Tibial nerve (tissue), 4 donors: ENCODE measurements at regions not wholly inside any gene's neighbourhood (a gene's known extent, or its start where the extent isn't known, plus 50 kb on each side); places are given as distances from the start of the nearest gene placed in this dataset.

Source experiments
- CTCF ChIP-seq, 5 experiments: fragments of 200-600 bp in 3 of 5; fragments of 450-650 bp in 2 of 5; sonication (generic) in 3 of 5; IDR thresholded peaks; one replicate each; pipeline ENCODE4 v1.5.1; 2016 to 2019; ENCODE audit warnings: antibody characterized with exemption in 5 of 5, mild to moderate bottlenecking in 3 of 5, moderate library complexity in 2 of 5
- EP300 ChIP-seq, 2 donors: sonication (generic); formaldehyde crosslinking; IDR thresholded peaks; one replicate each; pipeline ENCODE4 v1.6.1; 2017; ENCODE audit warnings: antibody characterized with exemption in 2 of 2, mild to moderate bottlenecking in 1 of 2
- POLR2A ChIP-seq, 2 donors: fragments of 450-650 bp; IDR thresholded peaks; one replicate each; pipeline ENCODE4 v1.6.1; 2017; ENCODE audit warnings: antibody characterized with exemption in 2 of 2, mild to moderate bottlenecking in 2 of 2, moderate library complexity in 2 of 2

- TF ChIP-seq CTCF (IDR thresholded peaks at IDR 0.05) (no peak), POLR2A (IDR thresholded peaks at IDR 0.05) (no peak), EP300 (IDR thresholded peaks at IDR 0.05) (no peak)
Observed at GRCh38 chr2:59529726-59530125, 1023.7 kb downstream of the BCL11A start.
